Fibroblast of pulmonary artery (primary cell): ENCODE measurements at regions not wholly inside any gene's neighbourhood (a gene's known extent, or its start where the extent isn't known, plus 50 kb on each side); places are given as distances from the start of the nearest gene placed in this dataset.

Experiments used
- DNase-seq: peaks from one replicate; pipeline ENCODE4 v3.0.0-alpha.2; 2010; ENCODE audit warnings: low read depth
- H3K4me3 ChIP-seq: replicated peaks from 2 replicates; pipeline ENCODE4 v1.5.1; 2011; ENCODE audit warnings: low read depth, mild to moderate bottlenecking, control low read depth, low read length, moderate library complexity
- CTCF ChIP-seq: IDR thresholded peaks from 2 replicates; pipeline ENCODE4 v1.5.1; 2011; ENCODE audit warnings: mild to moderate bottlenecking, control low read depth, low read length, inconsistent platforms; ENCODE audit errors: missing control alignments

- DNase-seq = no peak
- no peak overlapping the region for H3K4me3 ChIP-seq
- no peak for TF ChIP-seq CTCF
Observed at GRCh38 chr4:188363196-188363595, 224.0 kb downstream of the TRIML1 start.

GRCh38 chr4:188370777-188371176 lies 231.5 kb downstream of the TRIML1 start:
- no peak for TF ChIP-seq CTCF
- no peak for DNase-seq

GRCh38 chr4:188372058-188372457 lies 232.8 kb downstream of the TRIML1 start:
- no peak for TF ChIP-seq CTCF
- DNase-seq = no peak
- no peak overlapping the region for H3K4me3 ChIP-seq

More at GRCh38 chr4:188370777-188371176, 231.5 kb downstream of the TRIML1 start:
- no peak overlapping the region for H3K4me3 ChIP-seq

GRCh38 chr4:188372829-188373228 lies 233.6 kb downstream of the TRIML1 start:
- DNase-seq = peak; percentile 4
- TF ChIP-seq CTCF = no peak
- H3K4me3 ChIP-seq = no peak overlapping the region

GRCh38 chr4:188374871-188375270 lies 235.6 kb downstream of the TRIML1 start:
- no peak for DNase-seq
- no peak for TF ChIP-seq CTCF
- no peak overlapping the region for H3K4me3 ChIP-seq

- TF ChIP-seq CTCF = no peak
- DNase-seq = no peak
- no peak overlapping the region for H3K4me3 ChIP-seq
Observed at GRCh38 chr4:188377816-188378215, 238.6 kb downstream of the TRIML1 start.

GRCh38 chr4:188383180-188383579 lies 243.9 kb downstream of the TRIML1 start:
- no peak overlapping the region for H3K4me3 ChIP-seq
- no peak for DNase-seq
- no peak for TF ChIP-seq CTCF
